ENCODE measurements at regions not wholly inside any gene's neighbourhood (a gene's known extent, or its start where the extent isn't known, plus 50 kb on each side); places are given as distances from the start of the nearest gene placed in this dataset.

DNA sequence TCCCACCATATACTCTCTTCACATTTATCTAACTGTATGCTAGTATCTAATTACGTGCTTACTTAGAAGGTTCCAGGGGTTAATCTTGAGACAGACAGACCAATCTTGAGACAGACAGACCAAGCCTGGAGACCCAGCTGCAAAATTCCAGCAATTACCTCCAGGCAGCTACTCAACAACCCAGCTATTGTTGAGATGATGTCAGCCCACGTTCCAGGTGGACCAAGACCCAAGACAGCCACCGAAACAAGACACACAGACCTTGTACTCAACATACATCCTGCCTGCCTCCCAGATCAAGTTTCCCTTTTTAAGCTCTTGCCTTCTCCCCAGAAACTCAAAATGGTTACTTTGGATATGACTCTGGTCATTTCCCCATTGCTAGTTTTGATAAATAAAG is 64.9 kb upstream of the VASH1 start:
- peaks cover 5% of the 10 kb centered on the region for H3K27me3 Mint-ChIP-seq (ENCODE audit: low read depth)
- no peak for DNase-seq (ENCODE audit: low spot score)
- H3K27ac Mint-ChIP-seq (ENCODE audit: unreplicated experiment), result no peak overlapping the region
- peaks cover 11% of the 10 kb centered on the region for H3K4me1 Mint-ChIP-seq (ENCODE audit: low read depth)
- TF ChIP-seq, protein P1, sequence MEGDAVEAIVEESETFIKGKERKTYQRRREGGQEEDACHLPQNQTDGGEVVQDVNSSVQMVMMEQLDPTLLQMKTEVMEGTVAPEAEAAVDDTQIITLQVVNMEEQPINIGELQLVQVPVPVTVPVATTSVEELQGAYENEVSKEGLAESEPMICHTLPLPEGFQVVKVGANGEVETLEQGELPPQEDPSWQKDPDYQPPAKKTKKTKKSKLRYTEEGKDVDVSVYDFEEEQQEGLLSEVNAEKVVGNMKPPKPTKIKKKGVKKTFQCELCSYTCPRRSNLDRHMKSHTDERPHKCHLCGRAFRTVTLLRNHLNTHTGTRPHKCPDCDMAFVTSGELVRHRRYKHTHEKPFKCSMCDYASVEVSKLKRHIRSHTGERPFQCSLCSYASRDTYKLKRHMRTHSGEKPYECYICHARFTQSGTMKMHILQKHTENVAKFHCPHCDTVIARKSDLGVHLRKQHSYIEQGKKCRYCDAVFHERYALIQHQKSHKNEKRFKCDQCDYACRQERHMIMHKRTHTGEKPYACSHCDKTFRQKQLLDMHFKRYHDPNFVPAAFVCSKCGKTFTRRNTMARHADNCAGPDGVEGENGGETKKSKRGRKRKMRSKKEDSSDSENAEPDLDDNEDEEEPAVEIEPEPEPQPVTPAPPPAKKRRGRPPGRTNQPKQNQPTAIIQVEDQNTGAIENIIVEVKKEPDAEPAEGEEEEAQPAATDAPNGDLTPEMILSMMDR (IDR thresholded peaks at IDR 0.05), result no peak
- no peaks in the 10 kb centered on the region for H3K36me3 Mint-ChIP-seq (ENCODE audit: low read depth)
- no peak overlapping the region for H3K4me3 Mint-ChIP-seq (ENCODE audit: unreplicated experiment)
- no peaks in the 10 kb centered on the region for H3K9me3 Mint-ChIP-seq (ENCODE audit: low read depth)

DNA sequence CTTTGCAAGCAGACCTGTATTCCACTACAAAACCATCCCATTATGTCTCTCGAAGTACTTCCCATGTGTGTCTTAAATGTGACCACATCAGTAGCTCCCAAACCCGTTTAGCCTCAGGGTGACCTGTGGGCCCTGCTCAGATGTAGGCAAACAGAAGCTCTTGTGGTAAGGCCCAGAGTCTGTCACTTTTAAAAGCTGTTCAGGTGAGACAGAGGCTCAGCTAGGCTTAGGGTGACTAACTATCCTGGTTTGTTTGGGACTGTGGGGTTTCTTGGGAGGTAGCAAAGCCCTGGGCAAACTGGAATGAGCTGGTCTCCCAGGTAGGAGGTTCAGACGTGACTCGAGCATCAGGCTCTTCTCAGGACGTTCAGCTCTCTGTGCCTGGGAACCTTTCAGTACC is 64.5 kb upstream of the VASH1 start:
- Mint-ChIP-seq H3K9me3 (ENCODE audit: low read depth) (no peaks in the 10 kb centered on the region), H3K27me3 (ENCODE audit: low read depth) (peaks cover 5% of the 10 kb centered on the region), H3K4me1 (ENCODE audit: low read depth) (peaks cover 11% of the 10 kb centered on the region), H3K27ac (ENCODE audit: unreplicated experiment) (no peak overlapping the region), H3K4me3 (ENCODE audit: unreplicated experiment) (no peak overlapping the region), H3K36me3 (ENCODE audit: low read depth) (no peaks in the 10 kb centered on the region)
- TF ChIP-seq, protein P1 (IDR thresholded peaks at IDR 0.05), result no peak
- no peak for DNase-seq (ENCODE audit: low spot score)

DNA sequence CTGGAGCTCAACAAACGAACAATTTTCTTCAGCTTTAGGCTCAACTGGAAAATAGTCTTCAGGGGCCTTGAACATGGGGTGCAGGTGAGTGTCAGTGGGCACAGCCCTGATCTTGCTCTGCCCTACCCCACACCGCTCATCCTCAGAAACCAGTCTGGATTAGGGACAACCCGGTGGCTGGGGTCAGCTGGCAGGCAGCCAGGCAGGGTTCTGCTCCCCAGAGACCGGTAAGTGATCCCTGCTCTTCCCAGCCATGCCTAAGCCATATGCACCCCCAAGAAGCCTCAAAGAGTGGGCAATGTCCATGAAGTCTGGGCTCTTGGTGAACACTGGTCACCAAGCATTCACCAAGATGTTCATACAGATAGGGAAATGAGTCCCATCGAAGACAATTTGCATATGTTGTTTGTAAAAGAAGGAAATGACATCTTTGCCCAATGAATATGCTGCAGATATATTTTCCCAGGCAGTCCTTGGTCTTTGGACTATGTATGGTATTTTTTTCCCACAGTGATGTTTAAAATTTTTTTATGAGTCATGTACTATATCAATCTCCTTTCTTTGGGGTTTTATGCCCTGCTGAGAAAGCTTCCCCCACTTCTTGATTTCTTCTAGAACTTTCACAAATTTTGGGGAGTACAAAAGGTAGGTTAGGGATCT is 63.9 kb upstream of the VASH1 start:
- Mint-ChIP-seq H3K27ac (ENCODE audit: unreplicated experiment) (no peak overlapping the region), H3K4me1 (ENCODE audit: low read depth) (peaks cover 11% of the 10 kb centered on the region), H3K9me3 (ENCODE audit: low read depth) (no peaks in the 10 kb centered on the region), H3K36me3 (ENCODE audit: low read depth) (no peaks in the 10 kb centered on the region), H3K4me3 (ENCODE audit: unreplicated experiment) (no peak overlapping the region), H3K27me3 (ENCODE audit: low read depth) (peaks cover 5% of the 10 kb centered on the region)
- TF ChIP-seq, protein P1 (IDR thresholded peaks at IDR 0.05), result no peak
- DNase-seq (ENCODE audit: low spot score), result no peak

DNA sequence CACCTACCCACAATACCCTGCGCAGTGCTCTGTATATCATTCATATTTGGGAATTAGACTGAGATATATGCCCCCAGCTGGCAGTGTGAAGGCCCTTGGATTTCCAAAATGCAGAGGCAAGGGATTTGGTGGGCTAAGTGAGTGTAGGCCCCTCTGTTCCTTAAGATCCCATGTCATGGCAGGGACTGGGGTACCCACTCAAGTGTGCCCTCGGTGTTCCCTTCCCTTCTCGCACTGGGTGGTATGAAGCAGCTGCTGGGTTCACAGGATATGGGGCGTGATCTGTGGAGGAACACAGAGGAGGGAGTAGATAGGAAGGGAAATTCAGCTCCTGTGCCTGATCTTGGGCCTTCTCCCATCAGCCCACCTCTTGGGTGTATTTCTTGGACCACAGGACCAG is 63.1 kb upstream of the VASH1 start:
- Mint-ChIP-seq H3K27me3 (ENCODE audit: low read depth) (peaks cover 5% of the 10 kb centered on the region), H3K4me3 (ENCODE audit: unreplicated experiment) (no peak overlapping the region), H3K4me1 (ENCODE audit: low read depth) (peaks cover 11% of the 10 kb centered on the region), H3K36me3 (ENCODE audit: low read depth) (no peaks in the 10 kb centered on the region), H3K27ac (ENCODE audit: unreplicated experiment) (no peak overlapping the region), H3K9me3 (ENCODE audit: low read depth) (no peaks in the 10 kb centered on the region)
- TF ChIP-seq, protein P1 (IDR thresholded peaks at IDR 0.05), result no peak
- no peak for DNase-seq (ENCODE audit: low spot score)

DNA sequence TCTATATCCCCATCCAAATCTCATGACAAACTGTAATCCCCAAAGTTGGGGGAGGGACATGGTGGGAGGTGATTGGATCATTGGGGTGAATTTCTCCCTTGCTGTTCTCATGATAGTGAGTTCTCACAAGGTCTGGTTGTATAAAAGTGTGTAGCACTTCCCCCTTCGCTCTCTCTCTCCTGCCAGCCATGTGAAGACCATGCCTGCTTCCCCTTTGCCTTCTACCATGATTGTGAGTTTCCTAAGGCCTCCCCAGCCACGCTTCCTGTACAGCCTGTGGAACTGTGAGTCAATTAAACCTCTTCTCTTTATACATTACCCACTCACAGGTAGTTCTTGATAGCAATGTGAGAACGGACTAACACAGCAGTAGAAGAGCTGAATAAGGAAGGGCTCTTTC is 62.6 kb upstream of the VASH1 start:
- TF ChIP-seq, protein P1 (IDR thresholded peaks at IDR 0.05), result no peak
- DNase-seq (ENCODE audit: low spot score), result no peak
- H3K4me1 Mint-ChIP-seq (ENCODE audit: low read depth), result peaks cover 11% of the 10 kb centered on the region
- H3K4me3 Mint-ChIP-seq (ENCODE audit: unreplicated experiment), result no peak overlapping the region
- no peak overlapping the region for H3K27ac Mint-ChIP-seq (ENCODE audit: unreplicated experiment)
- H3K9me3 Mint-ChIP-seq (ENCODE audit: low read depth), result no peaks in the 10 kb centered on the region
- H3K27me3 Mint-ChIP-seq (ENCODE audit: low read depth), result peaks cover 5% of the 10 kb centered on the region
- no peaks in the 10 kb centered on the region for H3K36me3 Mint-ChIP-seq (ENCODE audit: low read depth)

All from chondrocyte (in vitro differentiated cells).